Muscle of back (tissue), 3 donors: ENCODE measurements at regions not wholly inside any gene's neighbourhood (a gene's known extent, or its start where the extent isn't known, plus 50 kb on each side); places are given as distances from the start of the nearest gene placed in this dataset.
A peak's percentile ranks its signal among the peaks of the same experiment; 100 is the strongest.

ENCODE experiments used
- DNase-seq, 3 donors: peaks; one replicate each; pipeline versions ENCODE4 v3.0.0 to v3.0.0-alpha.2; 2013

- no peak for DNase-seq
Observed at GRCh38 chr7:47221826-47222225, 360.1 kb downstream of the TNS3 start.

- DNase-seq, result no peak
Observed at GRCh38 chr7:47218378-47219176, 363.3 kb downstream of the TNS3 start.

DNA sequence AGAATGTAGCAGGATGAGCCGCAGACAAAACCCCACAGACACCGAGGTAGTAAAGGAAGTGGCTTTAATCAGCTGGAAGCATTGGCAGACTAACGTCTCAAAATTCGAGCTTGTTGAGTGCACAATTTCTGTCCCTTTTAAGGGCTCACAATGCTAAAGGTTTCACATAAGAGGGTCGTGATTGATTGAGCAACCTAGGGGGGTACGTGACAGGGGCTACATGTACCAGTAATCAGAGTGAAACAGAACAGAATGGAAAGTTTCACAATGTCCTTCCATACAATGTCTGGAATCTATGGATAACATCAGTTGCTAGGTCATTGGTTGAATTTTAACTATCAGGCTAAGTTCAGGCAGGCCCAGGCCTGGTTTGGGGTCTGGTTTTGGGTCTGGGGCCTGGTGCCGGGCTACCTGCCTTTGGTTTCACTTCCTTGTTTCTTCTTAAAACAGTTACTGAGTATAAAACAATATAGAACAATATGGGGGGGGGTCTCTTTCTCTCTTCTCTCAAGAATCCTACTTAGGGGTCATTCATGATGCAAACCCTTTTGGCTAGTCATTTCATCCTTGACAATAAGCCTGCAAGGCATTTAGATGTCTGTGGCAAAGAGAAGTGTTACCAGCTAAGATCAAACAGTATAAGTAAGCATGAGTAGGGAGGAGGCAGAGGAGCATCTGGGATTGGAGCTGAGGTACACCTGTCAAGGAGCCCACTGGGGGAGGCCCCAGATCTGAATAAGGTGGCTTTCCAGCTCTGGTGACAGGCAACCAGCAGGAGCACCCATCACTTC, 364.1 kb downstream of the TNS3 start:
- DNase-seq, result no peak

DNA sequence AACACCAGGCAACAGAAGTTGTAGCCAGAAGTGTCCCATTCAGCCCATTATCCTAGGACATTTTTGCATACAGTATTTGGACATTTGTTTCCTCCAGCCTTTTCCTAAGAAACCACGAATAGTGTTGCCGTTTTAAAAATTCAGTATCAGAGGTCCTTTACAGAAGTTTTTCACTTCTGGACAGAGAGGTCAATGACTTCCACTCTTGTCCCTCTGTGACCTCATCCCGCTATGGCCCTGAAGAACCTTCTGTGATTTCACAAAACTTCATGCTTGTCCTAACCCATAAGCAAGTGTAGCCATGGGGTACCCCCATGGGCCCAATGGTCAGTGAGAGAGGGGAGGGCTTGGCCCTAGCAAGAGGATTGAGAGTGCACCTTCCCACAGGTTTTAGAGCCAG, 364.8 kb downstream of the TNS3 start:
- no peak for DNase-seq

DNA sequence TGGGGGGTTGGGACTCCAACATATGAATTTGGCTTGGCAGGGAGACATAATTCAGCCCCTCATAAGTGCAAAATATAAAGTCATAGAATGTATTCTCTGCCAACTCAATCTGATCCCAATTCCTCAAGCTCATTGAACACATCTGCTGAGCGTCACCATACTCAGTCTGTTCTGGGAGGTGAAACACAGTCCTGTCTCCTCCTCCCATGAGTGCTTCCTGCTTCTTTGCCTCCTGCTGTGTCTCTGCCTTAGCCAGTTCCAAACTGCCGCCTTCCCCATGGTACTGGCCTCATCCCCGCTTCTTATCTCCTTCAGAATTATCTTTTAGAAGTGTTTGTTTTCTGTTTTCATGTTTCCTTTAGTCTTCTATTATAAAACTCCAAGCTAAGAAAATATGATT, 365.5 kb downstream of the TNS3 start:
- DNase-seq, result no peak

DNA sequence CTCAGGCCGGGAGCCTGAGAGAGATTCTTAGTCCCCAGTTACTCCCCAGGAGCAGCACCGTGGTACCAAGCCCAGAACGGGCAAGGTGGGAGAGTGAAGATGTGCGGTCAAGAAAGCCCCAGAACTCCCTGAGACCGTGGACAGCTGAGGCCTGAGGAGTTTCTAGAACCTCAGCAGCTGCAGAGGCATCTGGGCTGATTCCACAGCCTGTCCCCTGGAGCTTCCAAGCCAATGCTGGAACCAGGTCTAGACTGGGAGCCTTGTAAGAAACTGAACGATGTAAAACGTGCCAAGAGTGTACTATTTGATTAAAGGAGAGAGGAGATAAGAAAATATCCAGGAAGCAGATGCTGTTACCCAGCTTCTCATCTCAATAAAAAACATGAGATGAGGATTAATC, 366.3 kb downstream of the TNS3 start:
- DNase-seq, result no peak

GRCh38 chr7:47215049-47215448, 366.9 kb downstream of the TNS3 start:
- no peak for DNase-seq

DNA sequence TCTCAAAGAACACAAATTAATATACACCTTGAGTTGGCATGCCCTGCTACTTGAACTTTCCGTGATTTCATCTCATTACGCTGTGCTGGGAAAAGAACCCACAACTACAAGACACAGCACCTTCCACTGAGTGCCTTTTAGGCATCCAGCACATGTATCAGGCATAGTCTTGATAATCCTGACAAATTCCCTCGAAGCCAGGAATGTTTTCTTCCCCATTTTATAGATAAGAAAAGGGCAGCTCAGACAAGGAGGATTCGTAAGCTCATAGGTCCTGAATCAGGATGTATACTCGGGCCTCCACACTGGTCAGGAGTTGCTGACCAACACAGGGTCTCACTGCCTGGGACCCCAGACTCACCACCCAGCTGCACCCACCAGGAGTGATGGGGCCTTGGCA, 368.6 kb downstream of the TNS3 start:
- DNase-seq, result no peak

DNA sequence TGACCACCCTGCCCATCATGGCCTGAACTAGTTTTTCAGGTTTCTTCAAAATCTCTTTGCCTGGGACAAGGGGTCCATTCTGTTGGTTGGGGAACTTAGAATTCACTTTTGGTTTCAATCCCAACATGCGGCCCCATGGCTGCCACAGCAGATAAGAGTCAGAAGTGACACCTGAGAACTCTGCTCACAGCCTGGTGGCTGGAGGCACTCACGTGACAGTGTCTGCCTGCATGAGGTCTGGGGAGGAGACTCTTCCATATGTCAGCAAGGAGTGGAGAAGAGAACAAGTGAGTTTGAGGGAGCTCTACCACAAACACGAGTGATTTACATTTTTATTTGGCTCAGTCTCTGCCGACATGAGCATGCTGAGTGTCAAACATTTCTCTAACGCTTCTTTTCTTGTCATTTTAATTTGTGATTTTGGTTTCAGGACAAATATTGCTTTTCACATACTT, 370.4 kb downstream of the TNS3 start:
- peak in 1 of 3 donors; percentile 34 for DNase-seq

GRCh38 chr7:47210281-47210854, 371.5 kb downstream of the TNS3 start:
- no peak for DNase-seq

GRCh38 chr7:47207956-47208355, 374.0 kb downstream of the TNS3 start:
- peak in 2 of 3 donors; percentile 42 to 77 for DNase-seq

- no peak for DNase-seq
Observed at GRCh38 chr7:47204709-47205108, 377.2 kb downstream of the TNS3 start.

GRCh38 chr7:47202146-47202783, 379.6 kb downstream of the TNS3 start:
- DNase-seq, result no peak

GRCh38 chr7:47198159-47198558, 383.8 kb downstream of the TNS3 start:
- no peak for DNase-seq

- no peak for DNase-seq
Observed at GRCh38 chr7:47197486-47197885, 384.4 kb downstream of the TNS3 start.

GRCh38 chr7:47196737-47197136, 385.2 kb downstream of the TNS3 start:
- no peak for DNase-seq

DNA sequence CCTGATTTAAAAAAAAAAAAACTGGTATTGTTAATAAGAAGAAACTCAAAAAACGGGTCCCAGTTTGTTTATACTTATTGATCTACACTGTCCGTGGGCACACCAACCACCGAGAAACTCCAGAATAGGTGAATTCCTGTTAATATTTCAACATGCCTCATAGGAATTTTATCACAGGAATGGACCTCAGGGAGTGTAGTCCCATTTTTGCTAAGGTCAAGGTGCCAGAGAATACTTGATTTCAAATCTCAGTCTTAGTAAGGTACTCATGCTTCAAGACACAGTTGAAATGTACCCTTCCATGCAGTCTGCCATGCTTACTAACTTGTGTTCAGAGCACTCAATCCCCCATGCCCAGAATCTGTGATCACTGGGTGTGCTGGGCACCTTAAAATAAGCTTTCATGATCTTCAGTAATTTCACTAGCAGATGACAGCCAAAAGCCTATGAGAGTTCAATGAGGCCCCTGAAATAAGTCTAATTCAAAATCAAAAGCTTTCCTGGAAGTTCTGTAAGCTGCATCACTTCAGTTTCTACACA, 385.7 kb downstream of the TNS3 start:
- DNase-seq, result no peak

DNA sequence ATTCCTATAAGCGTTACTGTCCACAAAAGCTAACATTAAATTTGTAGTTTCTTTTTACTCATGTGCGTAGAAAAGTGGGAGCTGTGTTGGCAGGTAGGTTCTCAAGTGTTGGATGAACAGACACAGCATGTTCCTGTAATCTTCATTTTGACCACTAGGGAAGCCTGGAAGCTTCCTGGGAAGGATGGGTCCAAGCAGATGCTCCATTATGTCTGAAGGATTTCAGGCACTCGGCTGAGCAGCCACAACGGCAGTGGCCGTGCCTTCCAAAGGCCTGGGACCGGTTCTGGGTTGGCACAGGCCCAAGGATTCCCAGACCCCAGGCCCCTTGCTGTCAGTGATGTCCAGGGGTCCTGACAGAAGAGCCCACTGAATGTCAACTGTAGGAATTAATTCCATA, 386.3 kb downstream of the TNS3 start:
- DNase-seq, result no peak

DNA sequence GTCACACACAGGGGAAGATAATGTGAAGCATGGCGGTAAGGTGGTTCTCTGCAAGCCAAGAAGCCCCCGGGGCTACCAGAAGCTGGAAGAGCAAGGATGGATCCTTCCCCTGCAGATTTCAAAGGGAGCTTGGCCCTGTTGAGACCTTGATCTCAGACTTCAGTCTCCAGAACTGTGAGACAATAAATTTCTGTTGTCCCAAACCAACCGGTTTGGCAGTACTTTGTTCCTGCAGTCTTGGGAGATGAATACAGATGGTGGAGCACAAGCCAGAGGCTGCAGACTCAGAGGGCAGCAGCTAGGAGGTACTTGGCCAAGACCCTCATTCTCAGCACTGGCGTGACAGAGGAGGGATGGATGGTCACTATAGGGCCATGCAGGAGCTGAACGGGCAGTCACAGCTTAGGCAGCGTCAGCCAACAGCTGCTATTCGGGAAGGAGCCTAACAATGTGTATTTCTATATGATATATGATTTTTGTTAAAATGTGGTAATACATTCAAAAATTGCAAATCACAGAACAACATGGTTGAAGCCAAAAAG, 387.3 kb downstream of the TNS3 start:
- peak in 1 of 3 donors; percentile 56 for DNase-seq

GRCh38 chr7:47192978-47193377, 388.9 kb downstream of the TNS3 start:
- DNase-seq, result no peak

DNA sequence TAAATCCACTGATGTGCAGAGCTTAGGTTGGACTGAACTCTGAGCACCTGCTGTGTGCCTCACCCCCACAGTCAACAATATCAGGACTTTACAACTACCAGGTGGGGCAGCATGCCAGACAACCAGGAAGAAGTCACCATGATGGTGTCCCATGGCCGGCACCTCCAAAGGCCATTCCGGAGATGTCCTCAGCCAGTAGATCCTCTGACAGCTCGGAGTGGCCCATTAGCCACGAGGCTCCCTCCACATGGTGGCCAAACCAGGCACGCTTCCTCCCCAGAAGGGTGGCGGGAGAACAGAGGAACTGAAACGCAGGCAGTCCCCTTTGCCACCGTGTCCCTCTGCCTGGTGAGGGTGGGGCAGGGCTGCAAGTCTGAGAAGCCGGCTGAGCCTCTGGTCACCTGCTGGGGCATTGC, 390.0 kb downstream of the TNS3 start:
- DNase-seq, result no peak

DNA sequence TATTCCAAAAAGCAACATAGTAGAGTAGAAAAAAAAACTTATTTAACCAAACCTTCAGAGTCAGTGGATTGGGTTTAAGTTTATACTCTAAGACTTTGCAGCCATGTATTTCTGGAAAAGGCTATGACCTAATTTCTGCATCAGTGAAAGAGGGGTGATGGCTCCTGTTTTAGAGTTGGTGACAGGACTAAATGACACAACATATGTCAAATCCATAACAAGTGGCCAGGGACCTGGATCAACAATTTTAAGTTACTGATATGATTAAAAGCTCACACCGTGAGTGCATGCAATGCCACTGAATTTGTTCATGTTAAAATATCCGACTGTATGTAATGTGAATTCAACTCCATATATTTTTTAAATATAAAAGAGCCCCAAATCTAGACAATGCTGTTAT, 390.6 kb downstream of the TNS3 start:
- DNase-seq, result no peak
